ENCODE measurements at regions not wholly inside any gene's neighbourhood (a gene's known extent, or its start where the extent isn't known, plus 50 kb on each side); places are given as distances from the start of the nearest gene placed in this dataset.

DNA sequence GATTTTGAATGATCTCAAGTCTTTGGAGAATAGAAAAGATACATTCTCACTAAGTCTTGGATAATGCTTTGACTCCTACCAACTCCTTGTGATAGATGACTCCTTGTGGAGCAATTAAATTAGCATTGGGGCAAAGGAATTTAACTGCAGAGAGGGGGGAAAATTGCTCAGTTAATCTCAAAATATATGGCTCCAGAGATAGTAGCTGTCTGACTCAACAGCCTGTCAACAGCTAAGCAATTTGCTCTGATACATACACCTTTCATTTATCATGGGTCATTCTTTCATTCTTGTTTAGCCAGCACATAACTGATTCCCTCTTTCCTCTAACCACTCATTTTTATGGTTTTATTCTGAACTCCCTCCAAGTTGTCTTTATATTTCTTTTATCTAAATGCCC, 225.6 kb upstream of the OBI1 start:
- in situ Hi-C loops (cut with HindIII; ENCODE audit: low pct_unique_long_range_greater_than_20kb, low sequenced_read_pairs) (no loop called here), intact Hi-C loops (cut with micrococcal nuclease; ENCODE audit: unreplicated experiment) (no loop called here)
- ChIA-PET CTCF (no interaction called here), POLR2A (no interaction called here)
- Histone ChIP-seq H3K4me3 (ENCODE audit: low read depth in 2 of 2, low read length in 2 of 2) (no peak overlapping the region), H3K27me3 (ENCODE audit: control insufficient read depth, insufficient read depth, low read length) (no peaks in the 10 kb centered on the region), H3K36me3 (ENCODE audit: control insufficient read depth, insufficient read depth, low read length) (no peaks in the 10 kb centered on the region), H3K4me1 (ENCODE audit: control insufficient read depth, insufficient read depth, low read length) (no peaks in the 10 kb centered on the region), H3K9me3 (ENCODE audit: control insufficient read depth, insufficient read depth, low read depth, low read length) (no peaks in the 10 kb centered on the region), H3K27ac (ENCODE audit: low read length) (no peak overlapping the region)
- DNase-seq (ENCODE audit: low read depth, low spot score) (no peak), ATAC-seq (no peak)
- TF ChIP-seq SIN3A (IDR thresholded peaks at IDR 0.05; ENCODE audit: borderline replicate concordance, insufficient read depth, low read depth, low read length) (no peak), CTCF (IDR thresholded peaks at IDR 0.05) (no peak), TCF7L2 (IDR thresholded peaks at IDR 0.05; ENCODE audit: low read depth, low read length) (no peak), POLR2AphosphoS5 (IDR thresholded peaks at IDR 0.05; ENCODE audit: low read depth, low read length) (no peak)
- TF ChIP-seq, protein P1, sequence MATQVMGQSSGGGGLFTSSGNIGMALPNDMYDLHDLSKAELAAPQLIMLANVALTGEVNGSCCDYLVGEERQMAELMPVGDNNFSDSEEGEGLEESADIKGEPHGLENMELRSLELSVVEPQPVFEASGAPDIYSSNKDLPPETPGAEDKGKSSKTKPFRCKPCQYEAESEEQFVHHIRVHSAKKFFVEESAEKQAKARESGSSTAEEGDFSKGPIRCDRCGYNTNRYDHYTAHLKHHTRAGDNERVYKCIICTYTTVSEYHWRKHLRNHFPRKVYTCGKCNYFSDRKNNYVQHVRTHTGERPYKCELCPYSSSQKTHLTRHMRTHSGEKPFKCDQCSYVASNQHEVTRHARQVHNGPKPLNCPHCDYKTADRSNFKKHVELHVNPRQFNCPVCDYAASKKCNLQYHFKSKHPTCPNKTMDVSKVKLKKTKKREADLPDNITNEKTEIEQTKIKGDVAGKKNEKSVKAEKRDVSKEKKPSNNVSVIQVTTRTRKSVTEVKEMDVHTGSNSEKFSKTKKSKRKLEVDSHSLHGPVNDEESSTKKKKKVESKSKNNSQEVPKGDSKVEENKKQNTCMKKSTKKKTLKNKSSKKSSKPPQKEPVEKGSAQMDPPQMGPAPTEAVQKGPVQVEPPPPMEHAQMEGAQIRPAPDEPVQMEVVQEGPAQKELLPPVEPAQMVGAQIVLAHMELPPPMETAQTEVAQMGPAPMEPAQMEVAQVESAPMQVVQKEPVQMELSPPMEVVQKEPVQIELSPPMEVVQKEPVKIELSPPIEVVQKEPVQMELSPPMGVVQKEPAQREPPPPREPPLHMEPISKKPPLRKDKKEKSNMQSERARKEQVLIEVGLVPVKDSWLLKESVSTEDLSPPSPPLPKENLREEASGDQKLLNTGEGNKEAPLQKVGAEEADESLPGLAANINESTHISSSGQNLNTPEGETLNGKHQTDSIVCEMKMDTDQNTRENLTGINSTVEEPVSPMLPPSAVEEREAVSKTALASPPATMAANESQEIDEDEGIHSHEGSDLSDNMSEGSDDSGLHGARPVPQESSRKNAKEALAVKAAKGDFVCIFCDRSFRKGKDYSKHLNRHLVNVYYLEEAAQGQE (IDR thresholded peaks at IDR 0.05; ENCODE audit: insufficient read depth in 1 of 2, low read depth in 2 of 2, low read length in 1 of 2), result no peak
- no TSS peak for BruUV-seq (replicated peaks)

DNA sequence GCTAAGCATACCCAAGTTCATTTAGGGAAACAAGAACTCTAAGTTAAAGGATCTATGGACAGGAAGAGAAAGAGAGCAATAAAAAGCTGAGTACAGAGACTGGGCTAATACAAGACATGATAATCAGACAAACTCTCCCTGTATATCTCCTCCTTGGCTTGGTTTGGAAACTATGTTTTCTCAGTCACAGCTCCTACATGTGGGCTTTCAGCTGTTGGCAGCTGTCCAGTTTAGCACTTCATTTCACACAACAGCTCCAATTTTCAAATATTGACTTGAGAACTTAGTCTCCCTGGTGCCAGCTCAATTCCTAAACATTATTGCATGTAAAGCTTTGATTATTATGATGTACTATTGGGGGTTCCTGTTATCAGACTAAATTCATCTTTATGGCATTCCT, 222.8 kb upstream of the OBI1 start:
- BruUV-seq (replicated peaks), result no TSS peak
- DNase-seq (ENCODE audit: low read depth, low spot score), result no peak
- no peaks in the 10 kb centered on the region for H3K9me3 ChIP-seq (ENCODE audit: control insufficient read depth, insufficient read depth, low read depth, low read length)
- CTCF ChIA-PET, result no interaction called here
- H3K4me1 ChIP-seq (ENCODE audit: control insufficient read depth, insufficient read depth, low read length), result no peaks in the 10 kb centered on the region
- POLR2A ChIA-PET, result no interaction called here
- intact Hi-C loops (cut with micrococcal nuclease; ENCODE audit: unreplicated experiment), result no loop called here
- H3K27ac ChIP-seq (ENCODE audit: low read length), result no peak overlapping the region
- in situ Hi-C loops (cut with HindIII; ENCODE audit: low pct_unique_long_range_greater_than_20kb, low sequenced_read_pairs), result no loop called here
- TF ChIP-seq POLR2AphosphoS5 (IDR thresholded peaks at IDR 0.05; ENCODE audit: low read depth, low read length) (no peak), SIN3A (IDR thresholded peaks at IDR 0.05; ENCODE audit: borderline replicate concordance, insufficient read depth, low read depth, low read length) (no peak), TCF7L2 (IDR thresholded peaks at IDR 0.05; ENCODE audit: low read depth, low read length) (no peak), CTCF (IDR thresholded peaks at IDR 0.05) (no peak)
- TF ChIP-seq, protein P1 (IDR thresholded peaks at IDR 0.05; ENCODE audit: insufficient read depth in 1 of 2, low read depth in 2 of 2, low read length in 1 of 2), result no peak
- H3K36me3 ChIP-seq (ENCODE audit: control insufficient read depth, insufficient read depth, low read length), result no peaks in the 10 kb centered on the region
- ATAC-seq, result no peak
- H3K27me3 ChIP-seq (ENCODE audit: control insufficient read depth, insufficient read depth, low read length), result no peaks in the 10 kb centered on the region
- H3K4me3 ChIP-seq (ENCODE audit: low read depth in 2 of 2, low read length in 2 of 2), result no peak overlapping the region

Measured in Panc1 (cell line).